H9 (cell line): ENCODE measurements at regions not wholly inside any gene's neighbourhood (a gene's known extent, or its start where the extent isn't known, plus 50 kb on each side); places are given as distances from the start of the nearest gene placed in this dataset.

Experiments
- DNase-seq: peaks from one replicate; pipeline ENCODE4 v3.0.0-alpha.2; 2017
- H2AFZ ChIP-seq: one replicate; pipeline ENCODE4 v1.6.1; 2013; ENCODE audit warnings: mild to moderate bottlenecking, low read length, control low read depth, moderate library complexity
- H2AK5ac ChIP-seq: 2 replicates; pipeline ENCODE4 v1.6.1; 2013; ENCODE audit warnings: low read length, control low read depth, mixed read lengths; ENCODE audit not compliant: insufficient read length
- H2BK120ac ChIP-seq: one replicate; pipeline ENCODE4 v1.6.1; 2013; ENCODE audit warnings: low read depth, mild to moderate bottlenecking, low read length, control low read depth, inconsistent platforms; ENCODE audit not compliant: poor library complexity, severe bottlenecking
- H2BK12ac ChIP-seq: 2 replicates; pipeline ENCODE4 v1.6.1; 2013; ENCODE audit warnings: low read length, control low read depth, mixed read lengths, low read depth; ENCODE audit not compliant: insufficient read length
- H2BK15ac ChIP-seq: 2 replicates; pipeline ENCODE4 v1.6.1; 2013; ENCODE audit warnings: low read depth, low read length, control low read depth
- H2BK20ac ChIP-seq: one replicate; pipeline ENCODE4 v1.6.1; 2013; ENCODE audit warnings: low read depth, mild to moderate bottlenecking, low read length, control low read depth, inconsistent platforms; ENCODE audit not compliant: poor library complexity, severe bottlenecking
- H2BK5ac ChIP-seq: 2 replicates; pipeline ENCODE4 v1.6.1; 2013; ENCODE audit warnings: low read length, control low read depth, mixed read lengths; ENCODE audit not compliant: insufficient read length
- H3K14ac ChIP-seq: 2 replicates; pipeline ENCODE4 v1.6.1; 2013; ENCODE audit warnings: low read length, control low read depth; ENCODE audit not compliant: insufficient read depth
- H3K18ac ChIP-seq: 2 replicates; pipeline ENCODE4 v1.6.1; 2013; ENCODE audit warnings: low read depth, mild to moderate bottlenecking, mixed read lengths, low read length, control low read depth; ENCODE audit not compliant: insufficient read length
- H3K23ac ChIP-seq: 2 replicates; pipeline ENCODE4 v1.6.1; 2013; ENCODE audit warnings: low read length, control low read depth, mixed read lengths, low read depth; ENCODE audit not compliant: insufficient read length
- H3K23me2 ChIP-seq: 2 replicates; pipeline ENCODE4 v1.6.1; 2013; ENCODE audit warnings: low read depth, mild to moderate bottlenecking, mixed read lengths, low read length, control low read depth; ENCODE audit not compliant: insufficient read length, poor library complexity, severe bottlenecking
- H3K27ac ChIP-seq: 2 replicates; pipeline ENCODE4 v1.5.1; 2013; ENCODE audit warnings: low read length, control low read depth, mixed read lengths, low read depth; ENCODE audit not compliant: insufficient read length
- H3K27me3 ChIP-seq: 2 replicates; pipeline ENCODE4 v1.6.1; 2013; ENCODE audit warnings: low read length, control low read depth, inconsistent platforms; ENCODE audit not compliant: insufficient read depth
- H3K4ac ChIP-seq: 2 replicates; pipeline ENCODE4 v1.6.1; 2013; ENCODE audit warnings: low read depth, mild to moderate bottlenecking, control low read depth, inconsistent platforms, low read length, moderate library complexity
- H3K4me1 ChIP-seq: 2 replicates; pipeline ENCODE4 v1.6.1; 2013; ENCODE audit warnings: low read length, control low read depth, inconsistent platforms; ENCODE audit not compliant: insufficient read depth
- H3K4me2 ChIP-seq: 2 replicates; pipeline ENCODE4 v1.6.1; 2013; ENCODE audit warnings: low read length, control low read depth, mixed read lengths; ENCODE audit not compliant: insufficient read length, insufficient read depth
- H3K56ac ChIP-seq: 2 replicates; pipeline ENCODE4 v1.6.1; 2013; ENCODE audit warnings: low read depth, mild to moderate bottlenecking, mixed read lengths, low read length, control low read depth; ENCODE audit not compliant: insufficient read length
- H3K79me1 ChIP-seq: 2 replicates; pipeline ENCODE4 v1.6.1; 2013; ENCODE audit warnings: low read depth, mild to moderate bottlenecking, moderate library complexity, low read length, control low read depth, inconsistent platforms; ENCODE audit not compliant: insufficient read depth, poor library complexity, severe bottlenecking
- H3K79me2 ChIP-seq: 2 replicates; pipeline ENCODE4 v1.6.1; 2013; ENCODE audit warnings: low read length, control low read depth, inconsistent platforms; ENCODE audit not compliant: insufficient read depth
- H3K9ac ChIP-seq: 2 replicates; pipeline ENCODE4 v1.6.1; 2013; ENCODE audit warnings: low read length, control low read depth, mixed read lengths; ENCODE audit not compliant: insufficient read length; ENCODE audit errors: extremely low read depth
- H3K9me3 ChIP-seq: one replicate; pipeline ENCODE4 v1.6.1; 2013; ENCODE audit warnings: low read depth, low read length, inconsistent platforms; ENCODE audit not compliant: control insufficient read depth
- H3T11ph ChIP-seq: one replicate; pipeline ENCODE4 v1.6.1; 2013; ENCODE audit warnings: mild to moderate bottlenecking, low read length, control low read depth, inconsistent platforms
- H4K20me1 ChIP-seq: one replicate; pipeline ENCODE4 v1.6.1; 2013; ENCODE audit not compliant: control insufficient read depth, insufficient read length, insufficient read depth
- H4K5ac ChIP-seq: 2 replicates; pipeline ENCODE4 v1.6.1; 2013; ENCODE audit warnings: low read depth, mild to moderate bottlenecking, mixed read lengths, low read length, control low read depth; ENCODE audit not compliant: insufficient read length
- H4K8ac ChIP-seq: replicated peaks from 2 replicates; pipeline ENCODE4 v1.6.1; 2013; ENCODE audit warnings: low read length, control low read depth, mixed read lengths, low read depth; ENCODE audit not compliant: insufficient read length
- H4K91ac ChIP-seq: 2 replicates; pipeline ENCODE4 v1.6.1; 2013; ENCODE audit warnings: low read depth, mild to moderate bottlenecking, moderate library complexity, mixed read lengths, low read length, control low read depth; ENCODE audit not compliant: insufficient read length
- H3K27ac Mint-ChIP-seq, 3 experiments: 2 replicates in 2 of 3; 3 replicates in 1 of 3; pipeline ENCODE4 v1.8.0; 2020 to 2021; ENCODE audit warnings: mixed read lengths in 3 of 3, mild to moderate bottlenecking in 1 of 3, moderate library complexity in 1 of 3
- H3K27me3 Mint-ChIP-seq: 2 replicates; pipeline ENCODE4 v1.8.0; 2021; ENCODE audit warnings: low read depth, mild to moderate bottlenecking, moderate library complexity, mixed read lengths
- H3K36me3 Mint-ChIP-seq, 3 experiments: 2 replicates in 2 of 3; 3 replicates in 1 of 3; pipeline ENCODE4 v1.8.0; 2020 to 2021; ENCODE audit warnings: low read depth in 3 of 3, mixed read lengths in 3 of 3; ENCODE audit not compliant: insufficient read depth in 1 of 3
- H3K4me1 Mint-ChIP-seq, 2 experiments: 2 replicates each; pipeline ENCODE4 v1.8.0; 2020; ENCODE audit warnings: mixed read lengths in 2 of 2
- H3K4me3 Mint-ChIP-seq, 2 experiments: 2 replicates in 1 of 2; 3 replicates in 1 of 2; pipeline ENCODE4 v1.8.0; 2020 to 2021; ENCODE audit warnings: mild to moderate bottlenecking in 2 of 2, mixed read lengths in 2 of 2, moderate library complexity in 1 of 2
- H3K9me3 Mint-ChIP-seq, 2 experiments: 2 replicates in 1 of 2; 3 replicates in 1 of 2; pipeline ENCODE4 v1.8.0; 2020; ENCODE audit warnings: mild to moderate bottlenecking in 2 of 2, mixed read lengths in 2 of 2, moderate library complexity in 1 of 2
- WGBS: extraction: QIAGEN DNeasy Blood & Tissue Kit; methylation state at CpG from one replicate; pipeline ENCODE4 v1.1.7; 2013; ENCODE audit warnings: missing lambda C conversion rate, low lambda C conversion rate, mixed read lengths; ENCODE audit not compliant: insufficient read length; ENCODE audit errors: extremely low coverage; 5-methylcytosine and 5-hydroxymethylcytosine counted together
- TF ChIP-seq, protein P1 (sequence below): fragments of 200-600 bp; sonication (generic); conservative IDR thresholded peaks from 3 replicates; pipeline ENCODE4 v1.8.0; 2021; ENCODE audit warnings: antibody characterized with exemption, mild to moderate bottlenecking

GRCh38 chr5:82745016-82745415 is 332.2 kb downstream of the TMEM167A start:
- Mint-ChIP-seq H3K4me1 (no peaks in the 10 kb centered on the region), H3K27me3 (peaks cover 2% of the 10 kb centered on the region; the same call in 1 of the 2 replicates), H3K4me3 (no peak overlapping the region), H3K36me3 (no peaks in the 10 kb centered on the region), H3K9me3 (no peaks in the 10 kb centered on the region), H3K27ac (no peak overlapping the region)
- Histone ChIP-seq H3K56ac (no peak overlapping the region), H4K91ac (no peak overlapping the region), H4K20me1 (no peaks in the 10 kb centered on the region), H3K4me2 (no peak overlapping the region), H4K5ac (no peak overlapping the region), H2BK20ac (no peak overlapping the region), H2BK12ac (no peak overlapping the region), H3T11ph (no peak overlapping the region), H3K23ac (no peak overlapping the region), H3K9ac (no peak overlapping the region), H3K23me2 (no peaks in the 10 kb centered on the region), H3K18ac (no peak overlapping the region), H3K79me1 (no peaks in the 10 kb centered on the region), H2AFZ (no peak overlapping the region), H3K14ac (no peak overlapping the region), H2BK15ac (no peak overlapping the region), H3K79me2 (no peaks in the 10 kb centered on the region), H3K27me3 (no peaks in the 10 kb centered on the region), H3K27ac (no peak overlapping the region), H3K4me1 (no peaks in the 10 kb centered on the region), H2AK5ac (no peak overlapping the region), H4K8ac (no peak overlapping the region), H2BK120ac (no peak overlapping the region), H3K4ac (no peak overlapping the region), H2BK5ac (no peak overlapping the region), H3K9me3 (no peaks in the 10 kb centered on the region)
- TF ChIP-seq, protein P1, sequence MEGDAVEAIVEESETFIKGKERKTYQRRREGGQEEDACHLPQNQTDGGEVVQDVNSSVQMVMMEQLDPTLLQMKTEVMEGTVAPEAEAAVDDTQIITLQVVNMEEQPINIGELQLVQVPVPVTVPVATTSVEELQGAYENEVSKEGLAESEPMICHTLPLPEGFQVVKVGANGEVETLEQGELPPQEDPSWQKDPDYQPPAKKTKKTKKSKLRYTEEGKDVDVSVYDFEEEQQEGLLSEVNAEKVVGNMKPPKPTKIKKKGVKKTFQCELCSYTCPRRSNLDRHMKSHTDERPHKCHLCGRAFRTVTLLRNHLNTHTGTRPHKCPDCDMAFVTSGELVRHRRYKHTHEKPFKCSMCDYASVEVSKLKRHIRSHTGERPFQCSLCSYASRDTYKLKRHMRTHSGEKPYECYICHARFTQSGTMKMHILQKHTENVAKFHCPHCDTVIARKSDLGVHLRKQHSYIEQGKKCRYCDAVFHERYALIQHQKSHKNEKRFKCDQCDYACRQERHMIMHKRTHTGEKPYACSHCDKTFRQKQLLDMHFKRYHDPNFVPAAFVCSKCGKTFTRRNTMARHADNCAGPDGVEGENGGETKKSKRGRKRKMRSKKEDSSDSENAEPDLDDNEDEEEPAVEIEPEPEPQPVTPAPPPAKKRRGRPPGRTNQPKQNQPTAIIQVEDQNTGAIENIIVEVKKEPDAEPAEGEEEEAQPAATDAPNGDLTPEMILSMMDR = no peak
- no peak for DNase-seq
- no CpG with 5 or more reads among the region's 2 CpGs for WGBS
